ENCODE measurements at regions not wholly inside any gene's neighbourhood (a gene's known extent, or its start where the extent isn't known, plus 50 kb on each side); places are given as distances from the start of the nearest gene placed in this dataset.

DNA sequence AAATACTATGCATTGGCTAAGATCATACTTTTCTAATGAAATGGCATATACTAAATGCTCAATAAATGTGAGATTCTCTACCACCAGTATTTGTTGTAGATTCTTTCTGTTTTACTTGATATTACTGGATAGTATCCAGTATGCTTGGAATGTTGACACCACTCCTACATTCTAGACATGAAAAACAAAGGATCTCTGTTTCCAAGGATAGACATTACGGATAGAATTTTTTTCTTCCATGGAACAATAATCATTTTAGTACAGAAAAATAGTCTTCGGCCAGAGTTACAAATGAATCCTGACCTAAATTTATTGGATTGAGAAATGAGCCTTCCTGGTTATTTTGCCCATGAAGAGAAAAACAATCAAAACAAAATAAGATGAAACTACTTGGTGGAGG is 258.2 kb upstream of the NT5E start:
- H3K27ac ChIP-seq (ENCODE audit: low read length) = no peak overlapping the region
- POLR2A ChIA-PET = no interaction called here
- TF ChIP-seq POLR2AphosphoS5 (IDR thresholded peaks at IDR 0.05; ENCODE audit: low read depth, low read length) = no peak
- no peak for TF ChIP-seq SIN3A (IDR thresholded peaks at IDR 0.05; ENCODE audit: borderline replicate concordance, insufficient read depth, low read depth, low read length)
- TF ChIP-seq, protein P1, sequence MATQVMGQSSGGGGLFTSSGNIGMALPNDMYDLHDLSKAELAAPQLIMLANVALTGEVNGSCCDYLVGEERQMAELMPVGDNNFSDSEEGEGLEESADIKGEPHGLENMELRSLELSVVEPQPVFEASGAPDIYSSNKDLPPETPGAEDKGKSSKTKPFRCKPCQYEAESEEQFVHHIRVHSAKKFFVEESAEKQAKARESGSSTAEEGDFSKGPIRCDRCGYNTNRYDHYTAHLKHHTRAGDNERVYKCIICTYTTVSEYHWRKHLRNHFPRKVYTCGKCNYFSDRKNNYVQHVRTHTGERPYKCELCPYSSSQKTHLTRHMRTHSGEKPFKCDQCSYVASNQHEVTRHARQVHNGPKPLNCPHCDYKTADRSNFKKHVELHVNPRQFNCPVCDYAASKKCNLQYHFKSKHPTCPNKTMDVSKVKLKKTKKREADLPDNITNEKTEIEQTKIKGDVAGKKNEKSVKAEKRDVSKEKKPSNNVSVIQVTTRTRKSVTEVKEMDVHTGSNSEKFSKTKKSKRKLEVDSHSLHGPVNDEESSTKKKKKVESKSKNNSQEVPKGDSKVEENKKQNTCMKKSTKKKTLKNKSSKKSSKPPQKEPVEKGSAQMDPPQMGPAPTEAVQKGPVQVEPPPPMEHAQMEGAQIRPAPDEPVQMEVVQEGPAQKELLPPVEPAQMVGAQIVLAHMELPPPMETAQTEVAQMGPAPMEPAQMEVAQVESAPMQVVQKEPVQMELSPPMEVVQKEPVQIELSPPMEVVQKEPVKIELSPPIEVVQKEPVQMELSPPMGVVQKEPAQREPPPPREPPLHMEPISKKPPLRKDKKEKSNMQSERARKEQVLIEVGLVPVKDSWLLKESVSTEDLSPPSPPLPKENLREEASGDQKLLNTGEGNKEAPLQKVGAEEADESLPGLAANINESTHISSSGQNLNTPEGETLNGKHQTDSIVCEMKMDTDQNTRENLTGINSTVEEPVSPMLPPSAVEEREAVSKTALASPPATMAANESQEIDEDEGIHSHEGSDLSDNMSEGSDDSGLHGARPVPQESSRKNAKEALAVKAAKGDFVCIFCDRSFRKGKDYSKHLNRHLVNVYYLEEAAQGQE (IDR thresholded peaks at IDR 0.05; ENCODE audit: insufficient read depth in 1 of 2, low read depth in 2 of 2, low read length in 1 of 2) = no peak
- TF ChIP-seq, protein P2, sequence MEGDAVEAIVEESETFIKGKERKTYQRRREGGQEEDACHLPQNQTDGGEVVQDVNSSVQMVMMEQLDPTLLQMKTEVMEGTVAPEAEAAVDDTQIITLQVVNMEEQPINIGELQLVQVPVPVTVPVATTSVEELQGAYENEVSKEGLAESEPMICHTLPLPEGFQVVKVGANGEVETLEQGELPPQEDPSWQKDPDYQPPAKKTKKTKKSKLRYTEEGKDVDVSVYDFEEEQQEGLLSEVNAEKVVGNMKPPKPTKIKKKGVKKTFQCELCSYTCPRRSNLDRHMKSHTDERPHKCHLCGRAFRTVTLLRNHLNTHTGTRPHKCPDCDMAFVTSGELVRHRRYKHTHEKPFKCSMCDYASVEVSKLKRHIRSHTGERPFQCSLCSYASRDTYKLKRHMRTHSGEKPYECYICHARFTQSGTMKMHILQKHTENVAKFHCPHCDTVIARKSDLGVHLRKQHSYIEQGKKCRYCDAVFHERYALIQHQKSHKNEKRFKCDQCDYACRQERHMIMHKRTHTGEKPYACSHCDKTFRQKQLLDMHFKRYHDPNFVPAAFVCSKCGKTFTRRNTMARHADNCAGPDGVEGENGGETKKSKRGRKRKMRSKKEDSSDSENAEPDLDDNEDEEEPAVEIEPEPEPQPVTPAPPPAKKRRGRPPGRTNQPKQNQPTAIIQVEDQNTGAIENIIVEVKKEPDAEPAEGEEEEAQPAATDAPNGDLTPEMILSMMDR (IDR thresholded peaks at IDR 0.05) = no peak
- no peak for TF ChIP-seq TCF7L2 (IDR thresholded peaks at IDR 0.05; ENCODE audit: low read depth, low read length)
- H3K9me3 ChIP-seq (ENCODE audit: control insufficient read depth, insufficient read depth, low read depth, low read length) = no peaks in the 10 kb centered on the region
- DNase-seq (ENCODE audit: low read depth, low spot score) (no peak), ATAC-seq (no peak)
- BruUV-seq (replicated peaks) = no TSS peak
- no peak overlapping the region for H3K4me3 ChIP-seq (ENCODE audit: low read depth in 2 of 2, low read length in 2 of 2)
- H3K27me3 ChIP-seq (ENCODE audit: control insufficient read depth, insufficient read depth, low read length) = no peaks in the 10 kb centered on the region
- in situ Hi-C loops (cut with HindIII; ENCODE audit: low pct_unique_long_range_greater_than_20kb, low sequenced_read_pairs) = no loop called here
- CTCF ChIA-PET = no interaction called here
- H3K36me3 ChIP-seq (ENCODE audit: control insufficient read depth, insufficient read depth, low read length) = no peaks in the 10 kb centered on the region
- no peaks in the 10 kb centered on the region for H3K4me1 ChIP-seq (ENCODE audit: control insufficient read depth, insufficient read depth, low read length)
- intact Hi-C loops (cut with micrococcal nuclease; ENCODE audit: unreplicated experiment) = no loop called here

DNA sequence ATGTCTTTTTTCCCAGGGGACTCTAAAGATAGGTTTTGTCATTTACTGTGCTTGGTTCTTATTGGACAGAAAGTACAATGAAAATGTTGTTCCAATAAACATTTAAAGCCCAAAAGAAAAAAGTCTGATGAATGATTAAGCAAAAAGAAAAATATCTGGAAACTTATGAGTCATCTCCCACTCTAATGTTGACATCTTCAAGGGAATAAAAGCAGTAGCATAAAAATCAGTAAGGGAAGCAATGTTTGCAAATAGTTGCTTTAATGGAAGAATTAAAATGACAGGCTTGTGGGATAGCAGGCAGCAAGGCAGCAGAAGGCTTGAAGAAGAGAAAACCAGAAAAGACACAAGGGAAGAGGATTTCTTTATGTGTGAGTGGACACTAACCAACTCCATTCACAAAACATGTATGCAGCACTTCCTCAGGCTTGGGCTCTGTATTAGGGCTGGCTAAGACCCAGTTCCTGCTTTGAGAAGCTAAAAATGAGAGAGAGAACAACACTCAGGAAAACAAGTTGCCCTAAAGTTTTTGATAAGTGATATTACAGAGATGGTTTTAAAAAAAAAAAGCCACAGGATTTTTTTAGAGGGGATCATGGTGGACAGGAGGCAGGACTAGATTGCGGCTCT is 263.2 kb upstream of the NT5E start:
- Histone ChIP-seq H3K27me3 (ENCODE audit: control insufficient read depth, insufficient read depth, low read length) (no peaks in the 10 kb centered on the region; the same call in 1 of the 2 replicates), H3K4me1 (ENCODE audit: control insufficient read depth, insufficient read depth, low read length) (no peaks in the 10 kb centered on the region), H3K27ac (ENCODE audit: low read length) (no peak overlapping the region), H3K36me3 (ENCODE audit: control insufficient read depth, insufficient read depth, low read length) (no peaks in the 10 kb centered on the region), H3K9me3 (ENCODE audit: control insufficient read depth, insufficient read depth, low read depth, low read length) (no peaks in the 10 kb centered on the region), H3K4me3 (ENCODE audit: low read depth in 2 of 2, low read length in 2 of 2) (no peak overlapping the region)
- TF ChIP-seq, protein P1 (IDR thresholded peaks at IDR 0.05; ENCODE audit: insufficient read depth in 1 of 2, low read depth in 2 of 2, low read length in 1 of 2) = no peak
- TF ChIP-seq, protein P2 (IDR thresholded peaks at IDR 0.05) = no peak
- TF ChIP-seq TCF7L2 (IDR thresholded peaks at IDR 0.05; ENCODE audit: low read depth, low read length) (no peak), SIN3A (IDR thresholded peaks at IDR 0.05; ENCODE audit: borderline replicate concordance, insufficient read depth, low read depth, low read length) (no peak), POLR2AphosphoS5 (IDR thresholded peaks at IDR 0.05; ENCODE audit: low read depth, low read length) (no peak)
- no peak for DNase-seq (ENCODE audit: low read depth, low spot score)
- ChIA-PET CTCF (no interaction called here), POLR2A (no interaction called here)
- ATAC-seq = no peak
- intact Hi-C loops (cut with micrococcal nuclease; ENCODE audit: unreplicated experiment) = no loop called here
- in situ Hi-C loops (cut with HindIII; ENCODE audit: low pct_unique_long_range_greater_than_20kb, low sequenced_read_pairs) = no loop called here
- BruUV-seq (replicated peaks) = no TSS peak
